GM18508 (cell line): ENCODE measurements at regions not wholly inside any gene's neighbourhood (a gene's known extent, or its start where the extent isn't known, plus 50 kb on each side); places are given as distances from the start of the nearest gene placed in this dataset.

ENCODE experiments used
- ATAC-seq: cut with Tn5 transposase; IDR thresholded peaks from one replicate; pipeline ENCODE4 v1.9.1; 2021; ENCODE audit warnings: moderate number of reproducible peaks; ENCODE audit not compliant: insufficient read depth, unreplicated experiment

DNA sequence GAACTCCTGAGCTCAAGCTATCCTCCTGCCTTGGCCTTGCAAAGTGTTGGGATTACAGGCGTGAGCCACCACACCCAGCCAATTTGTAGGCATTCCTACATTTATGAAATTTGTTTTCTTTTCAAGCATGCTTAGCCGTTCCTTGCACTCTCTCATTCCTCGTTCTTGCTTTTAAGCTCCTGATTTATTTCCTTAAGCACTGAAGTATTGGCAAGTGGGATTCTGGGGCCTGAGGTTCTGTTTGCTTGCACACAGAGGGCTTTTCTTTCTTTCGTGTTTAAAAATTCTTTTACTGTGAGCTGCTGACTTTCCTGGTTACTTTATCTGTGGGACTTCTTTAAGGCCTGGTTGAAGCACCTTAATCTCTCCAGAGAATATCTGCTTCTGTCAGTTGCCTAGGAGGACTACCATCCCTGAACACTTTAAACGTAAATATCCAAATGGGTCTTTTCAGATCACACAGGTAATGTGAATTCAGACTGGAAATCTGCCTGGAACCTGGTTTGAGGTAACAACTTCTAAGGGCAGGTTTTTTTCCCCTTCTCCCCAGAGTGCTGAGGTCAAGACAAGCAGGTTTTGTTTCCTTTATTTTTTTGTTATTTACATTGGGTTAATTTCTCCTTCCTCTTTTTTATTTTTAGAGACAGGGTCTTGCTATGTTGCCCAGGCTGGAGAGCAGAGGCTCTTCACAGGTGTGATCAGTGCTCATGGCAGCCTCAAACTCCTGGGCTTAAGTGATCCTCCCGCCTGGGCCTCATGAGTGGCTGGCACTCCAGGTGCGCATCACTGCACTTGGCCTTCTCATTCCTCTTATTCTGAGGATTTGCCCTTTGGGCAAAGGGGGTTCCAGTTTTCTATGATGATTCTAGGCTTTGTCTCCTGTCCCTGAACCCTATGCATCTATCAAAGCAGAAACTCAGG lies 102.9 kb downstream of the PFKFB3 start:
- no peak for ATAC-seq

- no peak for ATAC-seq
Observed at GRCh38 chr10:6306917-6307316, 104.2 kb downstream of the PFKFB3 start.

DNA sequence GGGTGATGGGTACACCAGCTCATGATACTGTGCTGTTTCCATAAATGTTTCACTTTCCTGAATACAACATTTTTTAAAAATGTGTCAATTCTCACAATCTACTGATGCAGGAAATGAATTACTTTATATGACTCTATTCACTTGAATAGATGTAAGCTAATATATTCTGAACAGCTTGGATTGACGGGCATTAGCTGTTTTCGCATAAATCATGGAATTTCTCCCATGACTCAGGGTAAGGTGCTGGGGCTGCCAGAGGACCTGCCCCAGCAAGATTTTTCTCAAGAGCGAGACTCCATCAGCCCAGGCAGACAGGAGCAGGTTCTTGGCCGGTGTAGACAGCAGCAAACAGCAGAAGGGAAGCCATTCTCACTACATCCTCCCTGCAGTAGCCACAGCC lies 107.1 kb downstream of the PFKFB3 start:
- no peak for ATAC-seq

DNA sequence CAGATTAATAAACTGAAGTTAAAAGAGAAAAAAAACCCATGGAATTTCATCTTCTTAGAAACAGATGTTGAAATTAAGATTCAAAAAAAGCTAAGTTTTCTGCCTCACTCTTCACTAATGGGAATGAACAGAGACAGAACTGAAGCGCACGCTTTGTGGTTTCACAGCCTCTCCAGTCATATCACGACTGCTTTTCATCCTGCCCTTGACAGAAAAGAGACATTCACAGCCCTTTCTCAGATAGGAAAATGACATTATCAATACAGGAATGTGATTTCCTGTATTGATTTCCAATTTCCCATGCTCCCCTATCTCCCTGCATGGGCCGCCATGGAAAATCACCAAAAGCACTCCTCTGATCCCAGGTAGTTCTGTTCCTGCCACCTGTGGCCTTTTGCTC lies 108.2 kb downstream of the PFKFB3 start:
- ATAC-seq: no peak

- ATAC-seq: no peak
Observed at GRCh38 chr10:6311700-6312330, 109.1 kb downstream of the PFKFB3 start.

DNA sequence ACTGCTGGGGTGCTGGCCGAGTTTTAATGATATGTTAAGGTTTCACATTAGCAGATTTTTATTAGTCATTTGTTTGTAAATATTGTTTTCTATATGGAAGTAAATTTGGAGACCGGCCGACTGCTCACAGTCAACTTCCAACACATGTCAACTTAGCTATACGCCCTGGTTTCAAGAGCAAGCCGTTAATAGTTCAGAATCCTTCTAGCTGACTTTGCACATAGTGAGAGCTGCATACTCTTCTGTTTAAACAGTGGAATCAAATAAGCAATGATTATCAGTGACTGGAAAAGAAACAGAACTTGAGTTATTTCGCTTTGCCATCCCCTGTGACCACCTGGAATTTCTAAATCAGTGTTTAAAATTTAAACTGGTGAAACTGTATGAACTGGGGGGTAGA lies 109.9 kb downstream of the PFKFB3 start:
- ATAC-seq: no peak

- no peak for ATAC-seq
Observed at GRCh38 chr10:6313111-6313895, 110.6 kb downstream of the PFKFB3 start.

GRCh38 chr10:6314620-6315205 lies 112.0 kb downstream of the PFKFB3 start:
- no peak for ATAC-seq

GRCh38 chr10:6319119-6319518 lies 116.4 kb downstream of the PFKFB3 start:
- ATAC-seq: no peak

- peak; percentile 78 for ATAC-seq
Observed at GRCh38 chr10:6320320-6321010, 117.7 kb downstream of the PFKFB3 start.

DNA sequence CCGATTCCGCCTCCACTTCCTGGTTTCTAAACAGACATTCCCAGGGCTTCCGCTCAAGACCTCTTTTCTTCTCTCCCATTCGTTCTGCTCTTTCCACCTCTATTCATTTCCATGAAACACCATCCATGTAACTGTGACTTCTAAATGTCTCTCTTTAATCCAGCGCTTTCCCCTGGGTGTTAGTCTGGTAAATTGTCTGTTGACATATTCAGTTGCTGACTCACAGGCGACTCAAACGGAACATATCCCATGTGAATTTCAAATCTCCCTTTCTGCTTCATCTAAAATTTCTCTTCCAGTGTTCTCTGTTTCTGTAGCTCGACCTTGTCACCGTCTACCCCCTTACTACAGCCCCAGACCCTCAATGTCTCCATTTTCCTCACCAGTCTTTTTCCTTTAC lies 119.1 kb downstream of the PFKFB3 start:
- ATAC-seq: no peak

DNA sequence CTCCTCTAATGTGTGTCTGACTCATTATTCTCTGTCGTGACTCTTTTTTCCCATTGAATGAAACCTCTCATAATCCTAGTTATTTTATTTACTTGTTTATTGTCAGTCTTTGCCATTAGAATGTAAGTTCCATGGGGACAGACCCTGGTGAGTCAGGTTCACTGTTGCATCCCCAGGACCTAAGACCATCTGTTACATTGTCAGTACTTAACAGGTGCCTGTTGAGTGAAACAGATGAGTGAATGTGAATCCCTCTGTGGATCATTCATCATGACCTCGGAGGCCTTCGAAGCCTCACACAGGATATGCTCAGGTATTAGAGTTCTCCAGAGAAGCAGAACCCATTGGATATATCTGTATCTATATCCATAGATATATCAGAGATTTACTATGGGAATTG lies 120.1 kb downstream of the PFKFB3 start:
- no peak for ATAC-seq

DNA sequence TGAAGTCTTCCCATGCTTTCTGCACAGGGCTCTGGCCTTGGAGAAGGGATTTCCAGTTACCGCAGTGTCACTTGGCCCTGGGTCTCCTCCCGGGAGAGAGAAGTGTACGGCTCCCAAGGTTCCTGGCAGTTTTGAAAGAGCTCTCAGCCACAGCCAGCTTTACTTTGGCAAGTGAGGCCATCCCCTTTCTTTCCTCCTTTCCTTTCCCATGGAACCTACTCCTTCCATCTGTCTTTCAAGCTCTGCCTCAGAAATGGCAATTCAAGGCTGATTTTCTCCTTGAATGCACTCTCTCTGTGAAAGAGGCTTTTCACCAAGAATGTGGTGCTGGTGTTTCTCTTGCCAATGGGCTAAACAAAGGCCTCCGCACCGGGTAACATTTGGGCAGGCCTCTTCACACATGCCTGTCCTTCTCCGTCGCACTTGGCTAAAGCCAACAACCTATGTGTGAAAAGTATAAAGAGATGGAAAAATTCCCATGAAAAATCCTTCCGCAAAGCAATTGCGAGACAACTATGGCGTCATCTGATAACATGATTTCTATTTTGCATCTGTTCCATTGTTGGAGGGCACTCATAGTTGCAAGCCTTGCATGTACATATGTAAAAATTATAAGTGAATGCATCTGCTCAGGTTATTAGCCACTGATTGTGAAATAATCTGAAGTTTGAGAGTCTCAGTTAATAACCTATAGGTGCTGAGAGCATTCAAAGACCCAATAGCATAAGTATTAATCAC lies 125.4 kb downstream of the PFKFB3 start:
- no peak for ATAC-seq

GRCh38 chr10:6328699-6329423 lies 126.1 kb downstream of the PFKFB3 start:
- ATAC-seq: no peak

- ATAC-seq: no peak
Observed at GRCh38 chr10:6333086-6333485, 130.4 kb downstream of the PFKFB3 start.

DNA sequence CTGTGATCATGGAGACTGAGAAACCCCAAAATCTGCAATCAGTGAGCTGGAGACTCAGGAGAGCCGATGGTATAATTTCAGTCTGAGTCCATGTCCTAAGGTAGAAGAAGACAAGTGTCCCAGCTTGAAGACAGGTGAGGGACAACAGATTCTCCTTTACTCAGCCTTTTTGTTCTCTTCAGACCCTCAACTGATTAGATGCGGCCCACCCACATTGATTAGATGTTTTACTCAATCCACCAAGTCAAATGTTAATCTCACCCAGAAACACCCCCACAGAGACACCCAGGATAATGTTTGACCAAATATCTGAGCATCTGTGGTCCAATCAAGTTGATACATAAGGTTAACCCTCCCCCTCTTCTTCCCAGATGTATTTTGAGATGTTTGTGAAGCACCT lies 131.2 kb downstream of the PFKFB3 start:
- ATAC-seq: no peak

DNA sequence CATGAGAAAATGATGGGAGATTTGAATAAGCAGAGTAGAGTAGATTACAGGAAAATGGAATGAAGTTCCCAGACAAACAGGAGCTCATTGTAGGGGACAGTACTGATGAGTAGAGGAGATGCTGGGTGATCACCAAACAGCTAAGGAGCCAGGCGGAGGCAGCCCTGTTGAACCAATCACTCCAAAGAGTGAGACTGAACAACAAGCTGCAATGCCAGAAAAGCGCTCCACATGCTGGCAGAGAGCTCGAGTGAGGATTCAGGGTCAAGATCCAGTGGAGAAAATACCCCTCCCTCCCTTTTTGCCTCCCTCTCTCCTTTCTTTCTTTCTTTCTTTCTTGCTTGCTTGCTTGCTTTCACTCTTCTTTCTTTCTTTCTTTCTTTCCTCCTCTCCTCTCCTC lies 133.3 kb downstream of the PFKFB3 start:
- ATAC-seq: no peak

- ATAC-seq: no peak
Observed at GRCh38 chr10:6337382-6337781, 134.7 kb downstream of the PFKFB3 start.

GRCh38 chr10:6338361-6338760 lies 135.6 kb downstream of the PFKFB3 start:
- no peak for ATAC-seq
